ENCODE measurements at regions not wholly inside any gene's neighbourhood (a gene's known extent, or its start where the extent isn't known, plus 50 kb on each side); places are given as distances from the start of the nearest gene placed in this dataset.

DNA sequence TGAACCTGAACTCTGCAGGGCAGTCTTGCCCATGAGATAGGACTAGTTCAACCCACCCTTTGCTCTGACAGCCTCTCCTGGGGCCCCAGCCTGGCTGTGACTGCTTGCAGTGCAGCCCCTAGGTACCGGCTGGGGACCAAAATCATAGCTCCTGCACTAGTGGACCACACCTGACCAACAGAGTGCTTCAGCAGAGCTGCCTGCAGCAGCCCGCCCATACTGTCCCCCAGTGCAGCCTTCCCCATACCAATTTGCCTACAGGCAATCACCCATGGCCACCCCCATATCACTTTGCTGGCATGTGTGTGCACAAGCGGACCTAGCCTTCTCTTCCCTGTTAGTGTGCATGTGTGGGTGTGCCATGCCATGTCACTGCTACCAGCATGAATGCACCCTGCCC, 347.6 kb upstream of the MPDZ start:
- no peak for DNase-seq

- no peak for DNase-seq
Measured at GRCh38 chr9:13626601-13627000, 347.1 kb upstream of the MPDZ start.

DNA sequence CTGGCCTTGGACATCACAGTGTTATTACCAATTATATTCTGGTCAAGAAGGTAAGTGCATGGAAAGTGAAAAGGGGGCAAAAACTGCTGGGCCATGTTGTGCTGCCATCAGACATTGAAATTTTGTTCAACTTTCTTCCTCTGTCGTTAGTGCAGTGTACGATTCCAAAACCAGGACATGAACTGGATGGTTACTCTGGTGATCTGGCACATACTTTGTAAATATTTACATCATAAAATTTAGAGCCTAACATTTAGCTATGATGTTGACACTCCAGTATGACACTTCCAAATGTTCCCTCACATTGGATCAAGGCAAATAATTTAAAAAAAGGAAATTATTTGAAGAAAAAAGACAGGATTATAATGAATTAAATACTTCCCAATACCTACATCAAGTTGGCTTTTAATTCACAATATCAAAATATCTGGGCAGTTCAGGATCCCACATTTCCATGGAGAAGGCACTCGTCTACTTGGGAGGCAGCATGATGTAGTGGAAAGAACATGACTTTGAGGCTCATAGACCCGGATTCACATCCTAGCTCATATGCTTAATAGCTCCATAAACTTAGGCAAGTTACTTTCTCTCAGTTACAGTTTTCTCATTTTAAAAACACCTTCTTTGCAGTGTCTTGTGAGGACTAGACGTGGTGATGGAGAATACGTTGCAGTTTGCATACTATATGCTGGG, 342.5 kb upstream of the MPDZ start:
- no peak for DNase-seq

- DNase-seq: no peak
Measured at GRCh38 chr9:13616491-13617035, 337.1 kb upstream of the MPDZ start.

- no peak for DNase-seq
Measured at GRCh38 chr9:13615660-13616490, 336.4 kb upstream of the MPDZ start.

- DNase-seq: no peak
Measured at GRCh38 chr9:13614060-13614459, 334.6 kb upstream of the MPDZ start.

DNA sequence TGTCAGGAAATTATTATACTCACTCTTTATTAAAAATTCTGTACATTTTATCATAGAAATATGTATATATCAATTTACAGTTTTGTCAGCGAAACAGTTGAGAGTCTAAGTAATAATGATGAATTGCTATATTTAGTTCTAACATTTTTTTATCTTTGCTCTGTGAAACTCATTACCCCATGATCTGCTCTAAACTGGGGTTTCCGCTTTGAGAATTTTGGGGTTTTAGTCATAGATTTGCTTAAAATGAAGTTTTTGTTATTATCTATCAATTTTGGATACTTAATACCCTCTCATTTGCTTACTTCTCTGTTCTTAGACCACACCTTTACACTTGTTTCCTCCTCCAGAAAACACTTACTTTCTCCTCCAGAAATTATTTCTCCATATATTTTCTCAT, 333.8 kb upstream of the MPDZ start:
- no peak for DNase-seq

DNA sequence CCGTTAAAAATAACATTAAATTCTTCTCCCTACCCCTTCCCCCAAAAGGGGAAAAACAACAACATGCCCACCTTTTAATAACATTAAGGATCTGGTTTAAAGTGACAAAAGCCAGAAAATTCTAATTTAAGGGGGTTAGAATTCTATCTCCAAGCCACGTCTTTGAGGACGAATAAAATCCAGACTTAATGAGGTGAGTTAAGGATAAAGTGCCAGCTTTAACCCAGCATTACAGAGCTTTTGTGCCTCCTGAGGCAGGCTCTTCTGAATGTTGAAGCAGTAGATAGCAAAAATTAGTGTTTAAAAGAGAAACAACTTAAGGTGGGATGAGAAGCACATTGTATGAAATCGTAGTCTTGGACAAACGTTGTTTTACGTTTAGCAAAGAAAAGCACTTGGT, 329.0 kb upstream of the MPDZ start:
- DNase-seq: no peak

- no peak for DNase-seq
Measured at GRCh38 chr9:13607481-13608441, 328.3 kb upstream of the MPDZ start.

GRCh38 chr9:13606586-13606985, 327.1 kb upstream of the MPDZ start:
- DNase-seq: no peak

- no peak for DNase-seq
Measured at GRCh38 chr9:13603921-13604320, 324.4 kb upstream of the MPDZ start.

DNA sequence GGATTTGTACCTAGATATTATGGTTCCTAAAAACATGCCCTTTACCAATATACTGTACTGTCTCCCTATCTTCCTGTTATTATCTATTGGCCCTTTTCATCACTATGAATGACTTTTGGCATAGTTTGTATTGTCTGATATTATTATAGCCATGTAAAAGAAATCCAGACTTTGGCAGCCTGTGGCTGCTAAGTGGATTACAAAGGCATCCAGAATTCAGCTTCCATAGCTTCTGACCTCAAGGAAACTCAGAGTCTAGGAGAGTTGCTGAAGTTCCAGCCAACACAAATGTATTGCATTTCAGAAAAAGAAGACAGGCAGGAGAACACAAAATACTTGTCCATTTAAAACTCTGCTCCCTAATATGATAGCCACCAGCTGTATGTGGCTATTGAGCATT, 319.2 kb upstream of the MPDZ start:
- DNase-seq: no peak

DNA sequence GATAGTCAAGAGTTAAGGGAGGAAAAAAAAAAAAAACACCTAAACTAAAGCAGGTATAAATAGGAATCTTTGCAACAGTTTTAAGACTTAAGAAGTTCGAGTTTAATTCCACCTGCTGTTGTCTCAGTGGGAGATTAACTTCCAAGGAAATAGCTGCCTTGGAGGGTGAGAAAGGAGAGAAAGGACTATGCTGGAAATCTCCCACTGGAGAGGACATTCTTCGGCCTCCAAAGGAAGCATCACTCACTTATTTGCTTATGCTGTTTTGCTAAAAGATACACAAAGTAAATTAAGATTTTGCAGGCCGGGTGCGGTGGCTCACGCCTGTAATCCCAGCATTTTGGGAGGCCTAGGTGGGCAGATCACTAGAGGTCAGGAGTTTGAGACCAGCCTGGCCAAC, 317.9 kb upstream of the MPDZ start:
- DNase-seq: no peak

- no peak for DNase-seq
Measured at GRCh38 chr9:13597004-13597403, 317.5 kb upstream of the MPDZ start.

DNA sequence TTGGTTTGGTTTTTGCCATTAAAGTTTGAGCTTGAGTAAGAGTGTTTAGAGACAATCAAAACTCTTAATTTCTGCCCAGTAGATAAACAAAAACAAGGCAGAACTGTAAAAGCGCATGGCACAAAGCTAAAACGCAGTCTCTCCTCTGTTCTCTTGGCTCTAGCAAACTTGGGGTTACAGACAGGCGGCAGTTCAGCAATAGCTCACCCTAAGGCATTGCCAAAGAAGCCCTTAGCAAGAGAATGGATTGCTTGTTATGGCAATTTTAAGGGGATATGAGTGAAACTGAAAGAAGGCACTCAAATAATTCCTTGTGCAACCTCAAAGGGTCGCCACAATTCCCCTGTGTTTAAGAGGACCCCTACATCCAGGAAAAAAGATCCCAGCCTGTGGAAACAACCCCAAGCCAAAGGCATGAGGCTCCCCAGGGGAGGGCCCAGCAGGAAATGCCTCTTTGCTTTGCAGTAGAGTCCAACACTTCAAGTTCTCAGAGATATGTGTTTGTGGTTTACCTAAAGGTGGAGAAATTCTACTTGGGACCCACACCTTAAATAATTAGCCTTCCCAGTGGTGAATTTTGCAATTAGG, 317.0 kb upstream of the MPDZ start:
- DNase-seq: no peak

GRCh38 chr9:13590996-13591395, 311.5 kb upstream of the MPDZ start:
- DNase-seq: no peak

- DNase-seq: no peak
Measured at GRCh38 chr9:13589034-13589737, 309.7 kb upstream of the MPDZ start.

DNA sequence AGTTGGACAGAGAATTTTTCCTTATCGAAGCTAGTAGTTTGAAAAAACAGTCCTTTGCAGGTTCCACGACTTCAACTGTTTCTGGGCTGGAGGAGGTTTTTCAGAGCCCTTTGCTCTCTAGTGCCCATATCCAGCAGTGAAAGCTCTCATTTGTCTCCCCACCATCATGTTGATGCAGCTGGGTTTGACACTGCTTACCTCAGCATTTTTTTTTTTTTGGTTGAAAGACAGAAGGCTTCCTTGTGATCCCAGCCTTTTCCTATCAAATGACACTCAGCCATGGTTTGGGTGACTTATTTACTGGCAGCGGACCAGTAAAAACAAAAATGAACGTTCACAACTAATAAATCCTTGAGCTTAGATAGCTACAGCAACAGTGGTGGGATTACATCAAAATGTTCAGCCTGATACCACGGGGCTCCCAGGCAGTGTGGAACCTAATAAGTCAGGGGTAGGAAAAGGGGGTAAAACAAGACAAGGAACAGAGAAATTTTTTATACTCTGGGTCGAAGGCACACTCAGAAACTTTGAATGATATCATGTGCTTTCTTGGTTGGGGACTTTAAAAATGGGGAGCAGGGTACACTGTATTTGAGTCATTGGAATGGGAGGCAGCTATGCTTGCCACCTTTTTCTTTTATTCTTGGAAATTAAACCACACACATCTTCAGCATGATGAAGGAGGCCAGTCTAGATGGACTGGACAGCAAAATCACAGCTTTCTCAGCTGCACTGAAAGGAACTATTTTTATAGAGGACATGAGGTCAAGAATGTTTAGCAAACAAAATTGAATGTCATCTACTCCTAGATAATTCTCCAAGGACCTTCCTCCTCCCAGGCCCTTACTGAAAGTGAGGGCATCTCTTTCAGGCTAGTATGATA, 308.9 kb upstream of the MPDZ start:
- no peak for DNase-seq

DNA sequence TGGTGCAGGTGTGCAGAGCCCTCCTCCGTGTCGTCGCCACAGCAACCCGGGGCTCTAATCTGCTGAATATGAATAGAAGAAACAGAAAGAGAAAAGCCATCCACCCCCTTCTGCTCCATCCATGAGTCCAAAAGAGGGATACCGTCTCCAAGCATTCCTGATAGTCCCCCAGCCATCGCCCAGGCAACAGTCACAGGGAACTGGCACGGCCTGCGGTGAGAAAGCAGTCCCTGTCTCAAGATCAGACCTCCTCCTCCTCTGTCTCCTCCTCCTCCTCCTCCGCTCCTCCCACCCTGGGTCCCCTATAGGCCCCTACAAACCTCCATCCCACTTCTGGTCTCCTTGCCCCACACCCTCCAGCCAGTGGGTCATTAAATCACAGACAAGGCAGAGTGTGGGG, 308.1 kb upstream of the MPDZ start:
- DNase-seq: no peak

- DNase-seq: no peak
Measured at GRCh38 chr9:13586587-13587374, 307.3 kb upstream of the MPDZ start.
